Fibroblast of the conjunctiva (primary cell): ENCODE measurements at regions not wholly inside any gene's neighbourhood (a gene's known extent, or its start where the extent isn't known, plus 50 kb on each side); places are given as distances from the start of the nearest gene placed in this dataset.
"Not testable (repeated sequence)": the region's sequence is repeated elsewhere in the genome, so short reads cannot be mapped to it uniquely, and the experiment has no call there.

ENCODE experiments used
- DNase-seq: peaks from one replicate; pipeline ENCODE4 v3.0.0-alpha.2; 2010; ENCODE audit warnings: low read depth

DNA sequence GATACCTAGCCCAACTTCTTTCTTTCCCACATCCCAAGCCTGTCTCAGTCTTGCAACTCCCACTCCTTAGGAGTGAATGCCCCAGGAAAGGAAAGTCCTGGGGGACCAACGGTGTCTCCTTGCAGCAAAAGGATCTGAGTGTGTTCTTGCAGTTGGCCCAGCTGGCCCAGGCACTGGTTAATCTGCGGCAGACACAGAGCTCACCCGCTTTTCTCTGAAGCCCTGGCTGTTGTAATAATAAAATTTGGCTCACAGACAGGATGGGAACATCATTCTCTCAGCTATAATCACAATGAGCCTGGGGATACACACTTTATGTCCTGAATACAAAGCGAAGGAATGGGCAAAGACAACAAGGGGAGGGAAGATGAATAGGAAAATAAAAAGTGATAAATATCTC lies 185.6 kb upstream of the ADRA1D start:
- DNase-seq, result peak; percentile 29

DNA sequence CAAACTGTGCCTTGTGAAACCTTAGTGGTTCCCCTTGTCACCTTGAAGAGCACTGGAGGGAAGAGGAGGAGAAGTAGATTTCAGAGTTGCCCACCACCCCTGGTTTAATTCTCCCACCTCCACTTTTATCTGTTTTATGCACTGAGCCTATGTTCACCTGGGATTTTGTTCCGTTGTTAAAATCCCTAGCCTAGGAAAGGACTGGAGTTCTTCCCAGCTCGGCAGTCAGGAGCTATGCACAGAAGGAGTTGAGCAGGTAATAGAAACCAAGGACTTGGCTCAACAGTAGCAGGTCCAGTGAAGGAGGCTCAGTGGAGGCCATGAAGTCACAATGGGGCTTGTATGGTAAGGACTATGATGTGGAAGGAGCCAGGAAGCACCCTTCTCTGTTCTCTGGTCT lies 182.4 kb upstream of the ADRA1D start:
- DNase-seq, result no peak

DNA sequence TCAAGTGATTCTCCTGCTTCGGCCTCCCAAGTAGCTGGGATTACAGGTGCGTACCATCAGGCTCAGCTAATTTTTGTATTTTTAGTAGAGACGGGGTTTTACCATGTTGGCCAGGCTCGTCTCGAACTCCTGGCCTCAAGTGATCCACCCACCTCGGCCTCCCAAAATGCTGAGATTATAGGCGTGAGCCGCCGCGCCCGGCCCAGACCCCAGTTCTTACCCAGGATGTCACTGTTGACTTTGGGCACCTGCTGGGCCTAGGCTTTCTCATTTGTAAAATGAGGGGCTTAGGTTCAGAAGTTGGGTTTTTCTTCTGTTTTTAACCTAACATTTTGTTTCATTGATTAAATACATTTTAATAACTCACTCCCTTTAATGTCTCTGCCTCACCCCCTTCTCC lies 181.7 kb upstream of the ADRA1D start:
- DNase-seq, result not testable (repeated sequence)

DNA sequence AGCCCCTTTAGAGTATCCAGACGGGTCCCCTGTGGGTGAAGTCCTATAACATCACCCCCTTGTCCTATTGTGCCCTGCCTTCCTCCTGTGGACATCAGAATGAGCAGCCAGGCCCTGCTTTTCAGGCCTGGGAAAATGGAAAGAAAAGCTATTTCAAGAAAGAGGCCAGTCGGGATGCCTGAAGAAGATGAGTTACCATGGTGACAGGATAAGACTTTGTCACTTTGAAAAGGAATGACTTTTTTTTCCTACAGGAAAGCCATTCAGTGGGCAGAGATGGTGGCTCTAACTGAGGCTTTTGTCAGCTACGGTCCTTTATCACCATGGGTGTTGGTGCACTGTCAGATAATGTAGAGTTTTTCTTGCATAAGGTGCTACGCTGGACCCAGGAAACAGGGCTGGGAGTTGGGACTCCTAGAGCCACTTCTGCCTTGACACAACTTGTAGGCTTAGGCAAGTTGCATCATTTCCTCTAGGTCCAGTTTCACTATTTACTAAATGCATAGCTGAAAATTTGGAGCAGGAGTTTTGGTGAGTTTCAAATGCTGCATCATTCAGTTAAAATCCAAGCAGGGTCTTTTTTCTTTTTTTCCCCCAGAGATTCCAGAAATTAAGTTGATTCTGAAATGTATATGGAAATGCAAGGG lies 179.0 kb upstream of the ADRA1D start:
- no peak for DNase-seq

- no peak for DNase-seq
These were observed 169.1 kb upstream of the ADRA1D start for GRCh38 chr20:4418141-4418540.

GRCh38 chr20:4415281-4415680 lies 166.2 kb upstream of the ADRA1D start:
- no peak for DNase-seq

- no peak for DNase-seq
These were observed 164.4 kb upstream of the ADRA1D start for GRCh38 chr20:4413314-4414049.

DNA sequence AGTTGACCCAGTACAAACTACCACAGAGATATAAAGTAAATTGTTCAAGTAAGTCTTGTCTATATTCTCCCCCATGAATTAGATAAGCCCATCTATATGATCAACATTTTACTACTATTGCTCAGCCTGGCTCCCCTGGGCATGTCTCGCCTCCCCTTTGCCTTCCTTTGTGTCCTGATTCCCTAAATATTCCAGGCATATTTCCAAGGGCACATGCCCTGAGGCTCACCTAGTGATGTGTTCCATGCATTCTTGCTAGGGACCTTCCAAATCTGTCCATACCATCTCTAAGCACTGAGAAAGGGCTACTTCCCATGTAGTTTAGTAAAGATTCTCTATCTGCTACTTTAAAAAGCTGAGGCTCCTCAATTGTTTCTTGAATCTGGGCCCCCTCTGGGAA lies 163.1 kb upstream of the ADRA1D start:
- no peak for DNase-seq

DNA sequence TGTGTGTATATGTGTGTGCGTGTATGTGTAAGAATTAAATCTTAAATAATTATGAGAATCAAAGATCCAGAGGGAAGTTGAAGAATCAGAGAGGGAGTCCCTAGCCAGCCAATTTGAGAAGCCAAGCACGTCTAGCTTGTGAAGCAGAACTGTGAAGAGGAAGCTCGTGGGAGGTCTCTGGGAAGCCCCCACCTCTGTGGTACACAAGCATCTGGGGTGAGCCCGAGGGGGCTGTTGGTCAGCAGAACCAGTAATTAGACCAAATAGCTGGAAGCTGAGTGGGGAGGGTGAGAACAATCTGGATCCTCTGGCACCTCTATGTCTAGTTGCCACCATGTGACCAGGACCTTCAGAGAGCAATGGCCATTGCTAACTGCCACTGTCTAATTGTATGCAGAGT lies 162.7 kb upstream of the ADRA1D start:
- DNase-seq, result no peak

DNA sequence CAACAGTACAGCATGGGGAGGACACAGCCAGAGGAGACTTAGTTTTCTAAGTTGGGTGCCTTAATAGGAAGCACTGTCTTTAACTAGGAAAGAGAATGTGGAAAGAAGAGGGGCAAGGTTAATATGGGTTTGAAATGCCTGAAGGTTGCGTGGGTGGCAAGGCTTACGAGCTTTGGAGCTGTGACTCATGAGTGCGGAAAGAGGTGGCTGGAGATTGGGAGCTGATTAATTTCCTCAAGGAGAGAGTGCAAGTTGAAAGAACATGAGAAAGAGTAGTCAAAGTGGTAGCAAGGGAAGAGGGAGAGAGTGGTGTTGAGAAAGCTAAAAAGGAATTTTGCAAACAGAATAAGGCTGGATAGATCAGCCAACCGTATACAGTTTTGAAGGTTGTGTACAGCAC lies 157.5 kb upstream of the ADRA1D start:
- DNase-seq, result peak; percentile 28

- peak; percentile 2 for DNase-seq
These were observed 152.5 kb upstream of the ADRA1D start for GRCh38 chr20:4401601-4402000.

- DNase-seq, result no peak
These were observed 135.9 kb upstream of the ADRA1D start for GRCh38 chr20:4384961-4385360.

DNA sequence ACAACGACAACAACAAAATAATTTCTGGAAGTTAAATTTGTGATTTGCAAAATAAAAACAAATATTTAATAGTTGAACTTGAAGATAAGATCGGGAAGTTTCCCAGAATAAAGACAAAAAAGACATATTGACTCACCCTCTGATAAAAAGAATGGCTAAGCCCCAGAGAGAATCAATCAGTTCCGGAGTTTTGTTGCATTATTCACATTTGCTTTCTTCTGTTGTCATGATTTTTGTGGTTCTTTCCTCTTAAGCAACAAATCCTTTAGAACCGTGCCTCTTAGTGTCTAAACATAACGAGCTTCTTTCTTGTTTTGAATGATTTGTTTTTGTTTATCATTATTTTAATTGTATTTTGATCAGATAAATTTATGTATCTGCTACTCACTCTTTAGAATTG lies 134.9 kb upstream of the ADRA1D start:
- DNase-seq, result no peak

DNA sequence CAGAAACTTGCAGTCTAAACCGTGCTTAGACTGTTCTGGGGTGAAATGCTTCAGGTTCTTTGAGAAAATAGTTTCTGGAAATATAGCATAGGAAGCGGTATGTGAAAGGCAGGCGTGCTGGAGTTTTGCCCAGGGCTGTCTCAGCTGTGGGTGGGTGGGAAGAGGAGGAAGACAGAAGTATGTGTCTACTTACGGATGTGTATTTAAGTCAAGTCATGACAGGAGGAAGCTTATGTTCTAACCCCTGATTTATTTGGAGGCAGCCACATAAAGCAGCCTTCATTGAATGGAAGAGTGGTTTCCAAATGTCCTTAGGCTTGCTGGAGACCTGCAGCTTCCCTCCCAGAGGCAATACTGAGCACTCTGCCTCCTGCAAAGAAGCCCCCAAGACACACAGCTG lies 126.8 kb upstream of the ADRA1D start:
- DNase-seq, result no peak

DNA sequence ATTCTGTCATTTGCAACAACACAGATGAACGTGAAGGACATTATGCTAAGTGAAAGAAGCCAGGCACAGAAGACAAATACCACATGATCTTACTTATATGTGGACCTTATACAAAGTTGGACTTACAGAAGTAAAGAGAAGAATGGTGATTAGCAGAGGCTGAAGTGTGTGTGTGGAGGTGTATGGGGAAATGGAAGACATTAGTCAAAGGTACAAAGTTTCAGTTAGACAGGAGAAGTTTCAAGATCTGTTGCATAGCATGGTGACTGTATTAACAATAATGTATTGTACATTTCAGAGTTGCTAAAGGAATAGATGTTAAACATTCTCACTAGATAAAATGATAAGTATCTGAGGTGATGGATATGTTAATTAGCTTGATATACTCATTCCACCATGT lies 124.4 kb upstream of the ADRA1D start:
- DNase-seq, result no peak

DNA sequence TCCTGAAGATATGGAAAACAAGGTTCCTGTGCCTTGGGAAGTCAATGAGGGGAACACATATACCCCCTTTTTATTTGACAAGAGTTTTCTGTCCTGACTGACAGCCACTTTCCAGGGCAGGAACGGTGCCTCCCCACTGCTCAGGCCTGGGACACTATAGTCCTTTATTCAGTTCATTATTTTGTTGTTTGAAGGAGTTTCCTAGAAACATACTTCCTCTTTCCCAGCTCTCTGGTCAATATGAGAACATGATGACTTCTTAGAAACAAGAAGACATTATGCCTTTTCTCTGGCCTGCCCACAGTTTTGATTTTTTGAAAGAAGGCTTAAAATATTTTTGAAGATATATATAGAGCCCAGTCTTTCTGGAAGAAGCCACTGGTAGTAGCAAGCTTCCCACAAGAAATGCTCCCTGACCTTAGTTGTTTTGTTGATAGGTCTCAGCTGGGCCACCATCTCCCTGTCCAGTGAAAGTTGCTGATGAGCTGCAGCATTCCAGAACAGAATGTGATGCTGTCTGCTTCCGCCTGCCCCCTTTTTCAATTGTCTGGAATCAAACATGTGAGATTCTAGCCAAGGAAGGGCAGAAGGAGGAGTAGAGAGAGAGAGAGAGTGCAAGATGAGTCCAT lies 122.7 kb upstream of the ADRA1D start:
- no peak for DNase-seq

GRCh38 chr20:4370851-4371250 lies 121.8 kb upstream of the ADRA1D start:
- no peak for DNase-seq

GRCh38 chr20:4369798-4370124 lies 120.7 kb upstream of the ADRA1D start:
- DNase-seq, result no peak

DNA sequence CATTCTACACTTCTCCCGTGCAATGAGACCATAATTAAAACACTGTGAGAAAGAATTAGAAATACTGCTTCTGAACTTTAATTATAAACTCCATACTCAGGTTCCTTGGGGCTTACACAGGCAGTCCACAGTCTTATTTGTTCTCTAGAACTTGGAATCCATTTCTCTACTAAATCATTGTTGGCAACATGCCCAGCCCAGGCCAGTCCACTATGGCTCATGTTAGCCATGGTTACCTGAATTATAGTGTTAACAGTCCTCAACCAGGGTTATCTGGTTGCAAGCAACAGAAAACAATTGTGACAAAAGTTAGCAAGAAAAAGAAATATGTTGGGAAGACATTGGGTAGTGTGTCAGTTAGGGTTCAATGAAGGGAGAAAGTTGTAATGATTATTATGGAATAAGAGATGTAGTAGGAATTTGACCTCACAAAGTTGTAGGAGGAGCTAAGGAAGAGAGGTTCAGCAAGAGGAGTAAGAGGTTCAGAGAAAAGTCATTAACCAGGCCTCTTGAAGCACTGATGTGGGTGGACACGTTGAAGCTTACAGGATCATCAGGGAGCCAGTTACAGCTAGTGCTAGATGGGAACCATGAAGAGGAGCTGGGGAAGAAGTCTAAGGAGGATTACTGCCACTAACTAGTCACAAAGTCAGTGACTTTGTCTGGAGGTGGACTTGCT lies 120.2 kb upstream of the ADRA1D start:
- no peak for DNase-seq

GRCh38 chr20:4366076-4366475 lies 117.0 kb upstream of the ADRA1D start:
- DNase-seq, result no peak

DNA sequence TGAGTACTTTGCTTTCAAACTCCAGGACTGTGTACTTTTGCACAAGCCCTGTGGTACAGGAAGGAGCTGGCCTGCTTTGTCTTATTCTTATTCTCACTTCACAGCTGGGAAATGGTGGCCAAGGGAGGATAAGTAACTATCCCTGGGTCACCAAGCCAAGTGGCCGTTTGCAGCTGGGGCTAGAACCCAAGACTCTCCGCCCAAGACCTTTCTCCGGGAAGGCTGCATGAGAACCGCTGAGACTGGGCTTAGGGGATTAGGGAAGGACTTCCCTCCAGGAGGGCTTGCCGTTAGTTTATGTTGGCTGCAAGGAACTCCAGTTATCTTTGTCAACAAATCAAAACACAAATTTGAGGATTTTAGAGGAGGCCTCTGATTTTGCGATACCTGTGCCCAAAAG lies 109.5 kb upstream of the ADRA1D start:
- DNase-seq, result no peak

- no peak for DNase-seq
These were observed 103.3 kb upstream of the ADRA1D start for GRCh38 chr20:4352348-4352747.

DNA sequence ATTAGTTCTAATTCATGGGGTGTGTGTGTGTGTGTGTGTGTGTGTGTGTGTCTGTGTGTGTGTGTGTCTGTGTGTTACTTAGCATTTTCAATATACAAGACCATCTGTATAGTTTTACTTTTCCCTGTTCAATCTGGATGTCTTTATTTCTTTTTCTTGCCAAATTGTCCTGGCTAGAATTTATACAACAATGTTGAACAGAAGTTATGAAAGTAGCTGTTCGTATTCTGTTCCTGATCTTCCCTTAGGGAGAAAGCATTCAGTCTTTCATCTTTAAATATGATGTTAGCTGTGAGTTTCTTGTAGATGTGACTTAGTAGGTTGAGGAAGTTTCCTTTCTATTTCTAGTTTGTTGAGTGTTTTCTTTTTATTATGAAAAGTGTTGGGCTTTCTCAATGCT lies 101.0 kb upstream of the ADRA1D start:
- DNase-seq, result no peak
